ENCODE measurements at regions not wholly inside any gene's neighbourhood (a gene's known extent, or its start where the extent isn't known, plus 50 kb on each side); places are given as distances from the start of the nearest gene placed in this dataset.

DNA sequence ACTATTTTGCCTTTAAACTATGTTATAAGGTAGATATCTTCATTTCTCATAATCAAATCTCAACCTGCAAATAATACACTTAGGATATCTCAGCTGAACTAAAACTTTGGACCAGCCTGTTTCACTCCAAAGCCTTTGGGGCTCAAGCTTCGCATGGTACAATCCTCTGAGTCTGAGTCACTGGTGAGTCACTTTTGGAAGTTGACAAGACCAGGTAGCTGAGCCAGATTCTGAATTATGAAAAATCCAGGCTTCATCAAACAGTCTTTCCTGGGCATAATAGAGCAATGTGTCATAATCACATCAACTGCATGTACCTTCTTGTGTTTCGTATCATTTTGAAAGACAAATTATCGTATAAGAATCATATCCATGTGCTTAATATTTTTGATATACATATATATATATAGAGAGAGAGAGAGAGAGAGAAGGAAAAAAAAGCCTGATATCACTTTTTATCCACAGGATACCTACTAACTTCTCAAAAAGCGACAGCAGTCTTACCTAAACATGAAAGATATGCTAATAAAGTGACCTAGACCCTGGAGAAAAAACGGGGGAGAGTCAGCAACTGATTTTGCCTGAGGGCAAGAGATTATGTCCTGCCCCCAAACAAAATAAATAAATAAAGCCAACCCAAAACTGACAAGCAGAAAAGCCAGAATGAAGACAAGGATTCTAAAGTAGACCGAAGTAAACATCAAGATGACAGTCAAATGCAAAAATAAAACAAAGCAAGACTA, 263.9 kb upstream of the TGFBR2 start:
- Histone ChIP-seq H3K9me1 (ENCODE audit: insufficient read depth, low read length) (peaks cover 3% of the 10 kb centered on the region; the same call in 1 of the 2 replicates), H2BK5ac (ENCODE audit: low read depth, low read length, poor library complexity, severe bottlenecking) (peak overlapping the region; percentile 87), H2BK20ac (ENCODE audit: low read depth, low read length) (peak overlapping the region; percentile 70), H3K36me3 (ENCODE audit: control insufficient read depth, insufficient read depth, low read length) (no peaks in the 10 kb centered on the region), H3K14ac (replicated peaks; ENCODE audit: low read depth, low read length) (no peak overlapping the region), H3K4ac (ENCODE audit: low read depth, low read length) (peak overlapping the region; percentile 61; the same call in 1 of the 2 replicates), H2AK5ac (ENCODE audit: low read depth, low read length) (0 out of 2 replicates have a peak overlapping the region, but pooled peaks have one; percentile 21), H3K79me1 (ENCODE audit: low read depth in 1 of 2, low read length in 2 of 2) (no peaks in the 10 kb centered on the region), H3K56ac (ENCODE audit: extremely low read depth, insufficient read depth, low read length) (peak overlapping the region; percentile 66; the same call in 1 of the 2 replicates), H2AK9ac (replicated peaks; ENCODE audit: low read depth, low read length, poor library complexity) (no peak overlapping the region), H3K9ac (ENCODE audit: low read depth, low read length) (no peak overlapping the region; the same call in 1 of the 2 replicates), H3K18ac (ENCODE audit: low read depth, low read length) (peak overlapping the region; percentile 39; the same call in 1 of the 2 replicates), H2BK15ac (ENCODE audit: low read depth, low read length) (peak overlapping the region; percentile 26; the same call in 1 of the 3 replicates), H3K27ac (ENCODE audit: insufficient read depth, low read length) (peak overlapping the region; percentile 15; the same call in 1 of the 2 replicates), H3K4me1 (ENCODE audit: control insufficient read depth, insufficient read depth, low read length) (peaks cover 8% of the 10 kb centered on the region; the same call in 1 of the 2 replicates), H3K27me3 (ENCODE audit: control insufficient read depth, insufficient read depth, low read length) (no peaks in the 10 kb centered on the region), H2BK120ac (ENCODE audit: low read depth, low read length) (peak overlapping the region; percentile 91), H3K23ac (ENCODE audit: low read depth, low read length) (no peak overlapping the region), H2AFZ (replicated peaks; ENCODE audit: low read length, poor library complexity) (no peak overlapping the region), H3K4me2 (ENCODE audit: low read depth, low read length) (peak overlapping the region; percentile 17; the same call in 1 of the 2 replicates), H3K4me3 (ENCODE audit: insufficient read depth, low read depth, low read length) (no peak overlapping the region), H4K8ac (ENCODE audit: low read depth in 2 of 2, low read length in 2 of 2) (peak overlapping the region in 1 of 2 experiments; percentile 64; a peak in 3 of 4 replicates), H3K9me3 (ENCODE audit: control insufficient read depth, insufficient read depth, low read length) (no peaks in the 10 kb centered on the region), H4K5ac (ENCODE audit: low read depth, low read length) (peak overlapping the region; percentile 31; the same call in 1 of the 2 replicates), H4K20me1 (ENCODE audit: insufficient read depth, low read length) (no peaks in the 10 kb centered on the region), H4K91ac (ENCODE audit: insufficient read depth, low read depth, low read length) (peak overlapping the region; percentile 31; the same call in 1 of the 2 replicates)
- in situ Hi-C loops (cut with MboI; ENCODE audit: low sequenced_read_pairs) (no loop called here), dilution Hi-C loops (cut with HindIII; ENCODE audit: low sequenced_read_pairs, unreplicated experiment) (no loop called here), intact Hi-C loops (cut with micrococcal nuclease) (no loop called here)
- no TSS peak for BruUV-seq (replicated peaks)
- peak; percentile 96 for DNase-seq
- ChIA-PET POLR2A (ENCODE audit: unreplicated experiment) (interaction anchor here (0.5 kb wide), 1 partner anchor 20 kb away, joined by 7 read pairs; no protein-coding TSS in a partner anchor), CTCF (no interaction called here)
- ATAC-seq (ENCODE audit: low read depth) = peak; percentile 84
- no peak for TF ChIP-seq MAZ (IDR thresholded peaks at IDR 0.05; ENCODE audit: borderline replicate concordance, low read depth, low read length)
- peak; percentile 52; the same call in 1 of the 2 replicates for TF ChIP-seq BHLHE40 (IDR thresholded peaks at IDR 0.05; ENCODE audit: low read depth, low read length)
- TF ChIP-seq CEBPB (IDR thresholded peaks at IDR 0.05; ENCODE audit: low read depth, low read length) = peak; percentile 31; the same call in 1 of the 2 replicates
- TF ChIP-seq FOS (IDR thresholded peaks at IDR 0.05; ENCODE audit: low read depth, low read length) = peak; percentile 97
- TF ChIP-seq RAD21 (IDR thresholded peaks at IDR 0.05; ENCODE audit: low read length) = 0 out of 2 replicates have a peak, but pooled peaks have one; percentile 14
- WGBS, 2 experiments (ENCODE audit: extremely low coverage in 2 of 2, insufficient read length in 1 of 2) = 0% methylated on average over 1 of the region's 6 CpGs; no CpG with 5 or more reads in 1 of the 2 experiments

Data from IMR-90 (cell line).